GM13976 (cell line): ENCODE measurements at regions not wholly inside any gene's neighbourhood (a gene's known extent, or its start where the extent isn't known, plus 50 kb on each side); places are given as distances from the start of the nearest gene placed in this dataset.

Experiments used
- DNase-seq: peaks from one replicate; pipeline ENCODE4 v3.0.0; 2012; ENCODE audit warnings: low spot score
- in situ Hi-C: fragments of 300-500 bp; cut with MboI; formaldehyde crosslinking; loops from one replicate; pipeline ENCODE4 v1.12.0; 2022; ENCODE audit warnings: low sequenced_read_pairs, mixed read lengths, inconsistent platforms; ENCODE audit not compliant: unreplicated experiment
- TF ChIP-seq, protein P1 (sequence below): IDR thresholded peaks from 2 replicates; pipeline ENCODE4 v1.5.1; 2012; ENCODE audit warnings: borderline replicate concordance, mild to moderate bottlenecking; ENCODE audit not compliant: insufficient read depth; ENCODE audit errors: extremely low read depth, missing control alignments, control extremely low read depth

DNA sequence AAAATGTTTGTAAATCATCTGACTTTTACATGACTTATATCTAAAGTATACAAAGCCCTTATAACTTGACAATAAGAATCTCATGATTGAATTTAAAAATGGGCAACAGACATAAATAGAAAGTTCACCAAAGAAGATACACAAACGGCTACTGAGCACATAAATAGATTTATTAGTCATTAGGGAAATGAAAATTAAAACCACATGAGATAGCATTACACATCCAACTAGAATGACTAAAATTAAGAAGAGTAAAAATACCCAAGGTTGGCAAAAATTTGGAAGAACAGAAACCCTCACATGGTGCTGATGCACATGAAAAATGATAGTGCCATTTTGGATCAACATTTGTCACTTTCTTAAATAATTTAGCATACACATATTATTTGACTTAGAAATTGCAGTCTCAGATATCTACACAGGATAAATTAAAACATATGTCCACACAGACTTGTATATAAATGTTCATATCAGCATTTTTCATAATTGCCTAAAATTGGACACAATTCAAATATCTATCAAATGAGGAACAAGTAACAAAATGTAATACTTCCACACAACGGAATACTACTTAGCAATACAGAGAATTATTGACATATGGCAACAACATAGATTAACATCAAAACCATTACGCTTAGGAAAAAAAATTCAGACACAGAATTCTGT lies 359.1 kb upstream of the DAB2 start:
- no peak for DNase-seq
- TF ChIP-seq, protein P1, sequence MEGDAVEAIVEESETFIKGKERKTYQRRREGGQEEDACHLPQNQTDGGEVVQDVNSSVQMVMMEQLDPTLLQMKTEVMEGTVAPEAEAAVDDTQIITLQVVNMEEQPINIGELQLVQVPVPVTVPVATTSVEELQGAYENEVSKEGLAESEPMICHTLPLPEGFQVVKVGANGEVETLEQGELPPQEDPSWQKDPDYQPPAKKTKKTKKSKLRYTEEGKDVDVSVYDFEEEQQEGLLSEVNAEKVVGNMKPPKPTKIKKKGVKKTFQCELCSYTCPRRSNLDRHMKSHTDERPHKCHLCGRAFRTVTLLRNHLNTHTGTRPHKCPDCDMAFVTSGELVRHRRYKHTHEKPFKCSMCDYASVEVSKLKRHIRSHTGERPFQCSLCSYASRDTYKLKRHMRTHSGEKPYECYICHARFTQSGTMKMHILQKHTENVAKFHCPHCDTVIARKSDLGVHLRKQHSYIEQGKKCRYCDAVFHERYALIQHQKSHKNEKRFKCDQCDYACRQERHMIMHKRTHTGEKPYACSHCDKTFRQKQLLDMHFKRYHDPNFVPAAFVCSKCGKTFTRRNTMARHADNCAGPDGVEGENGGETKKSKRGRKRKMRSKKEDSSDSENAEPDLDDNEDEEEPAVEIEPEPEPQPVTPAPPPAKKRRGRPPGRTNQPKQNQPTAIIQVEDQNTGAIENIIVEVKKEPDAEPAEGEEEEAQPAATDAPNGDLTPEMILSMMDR, result no peak
- in situ Hi-C loops, result no loop called here

GRCh38 chr5:39780347-39780746 lies 355.6 kb upstream of the DAB2 start:
- no peak for DNase-seq
- in situ Hi-C loops, result no loop called here
- TF ChIP-seq, protein P1, result no peak

GRCh38 chr5:39779831-39780230 lies 355.1 kb upstream of the DAB2 start:
- in situ Hi-C loops, result no loop called here
- TF ChIP-seq, protein P1, result no peak
- no peak for DNase-seq

- DNase-seq, result no peak
- TF ChIP-seq, protein P1, result no peak
- in situ Hi-C loops, result no loop called here
These were observed 351.1 kb upstream of the DAB2 start for GRCh38 chr5:39775797-39776365.

DNA sequence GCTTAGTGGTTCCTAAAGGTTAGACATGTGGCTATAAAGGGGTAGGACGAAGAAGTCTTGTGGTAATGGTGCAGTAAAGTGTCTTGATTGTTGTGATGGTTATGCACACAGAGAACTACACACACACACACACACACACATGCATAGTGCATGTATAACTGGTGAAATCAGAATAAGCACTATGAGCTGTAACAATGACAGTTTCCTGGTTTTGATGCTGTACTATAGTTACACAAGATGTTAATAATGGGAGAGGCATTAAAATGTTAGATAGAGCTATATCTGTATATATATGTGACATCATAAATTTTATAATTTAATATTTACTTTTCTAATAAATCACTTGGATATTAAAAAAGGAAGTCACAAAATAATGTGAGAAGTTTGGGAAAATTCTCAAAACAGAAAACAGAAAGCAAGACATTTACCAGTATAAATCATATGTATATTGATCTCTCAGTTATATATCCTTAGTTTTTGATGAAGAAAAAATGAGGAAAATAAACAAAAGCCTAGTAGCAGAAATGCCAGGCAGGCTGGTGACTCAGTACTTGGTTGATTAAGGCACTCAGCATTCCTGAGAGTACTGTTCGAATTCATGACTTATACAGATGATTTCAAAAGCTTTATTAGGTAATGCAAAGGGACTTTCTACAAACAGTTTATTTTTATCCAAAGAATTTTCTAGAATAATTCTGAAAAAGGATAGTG lies 350.5 kb upstream of the DAB2 start:
- DNase-seq, result no peak
- in situ Hi-C loops, result no loop called here

DNA sequence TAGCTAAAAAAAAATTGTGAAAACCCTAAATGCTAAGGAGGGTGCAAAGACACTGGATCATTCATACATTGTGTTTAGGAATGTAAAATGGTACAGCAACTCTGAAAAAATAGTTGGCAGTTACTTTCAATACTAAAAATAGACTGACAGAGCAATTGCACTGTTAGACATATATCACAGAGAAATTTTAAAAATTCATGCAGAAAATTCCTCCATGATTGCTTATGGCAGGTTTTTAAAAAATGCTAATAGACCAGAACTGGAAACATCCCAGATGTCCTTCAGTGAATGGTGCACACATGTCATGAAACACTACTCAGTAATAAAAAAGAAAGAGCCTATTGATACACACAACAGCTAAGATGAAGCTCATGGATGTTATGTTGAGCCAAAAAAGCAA lies 349.8 kb upstream of the DAB2 start:
- in situ Hi-C loops, result no loop called here
- DNase-seq, result no peak
- TF ChIP-seq, protein P1, result no peak

More for the DNA sequence above, 350.5 kb upstream of the DAB2 start:
- TF ChIP-seq, protein P1, result no peak
